HG03469 (cell line): ENCODE measurements at regions not wholly inside any gene's neighbourhood (a gene's known extent, or its start where the extent isn't known, plus 50 kb on each side); places are given as distances from the start of the nearest gene placed in this dataset.

Experiments
- ATAC-seq: cut with Tn5 transposase; IDR thresholded peaks from one replicate; pipeline ENCODE4 v1.9.1; 2021; ENCODE audit warnings: mild to moderate bottlenecking, moderate library complexity, moderate number of reproducible peaks; ENCODE audit not compliant: unreplicated experiment

GRCh38 chr9:26191711-26192110 lies 513.5 kb upstream of the TUSC1 start:
- no peak for ATAC-seq

GRCh38 chr9:26181836-26182235 lies 503.6 kb upstream of the TUSC1 start:
- ATAC-seq = no peak

GRCh38 chr9:26176628-26177027 lies 498.4 kb upstream of the TUSC1 start:
- no peak for ATAC-seq

GRCh38 chr9:26175264-26175663 lies 497.0 kb upstream of the TUSC1 start:
- no peak for ATAC-seq

- ATAC-seq = no peak
Observed at GRCh38 chr9:26172301-26172700, 494.1 kb upstream of the TUSC1 start.

GRCh38 chr9:26171691-26172090 lies 493.4 kb upstream of the TUSC1 start:
- ATAC-seq = no peak

- ATAC-seq = no peak
Observed at GRCh38 chr9:26170190-26170589, 491.9 kb upstream of the TUSC1 start.

- ATAC-seq = no peak
Observed at GRCh38 chr9:26169708-26170107, 491.5 kb upstream of the TUSC1 start.

- ATAC-seq = no peak
Observed at GRCh38 chr9:26166537-26166936, 488.3 kb upstream of the TUSC1 start.

GRCh38 chr9:26165426-26165825 lies 487.2 kb upstream of the TUSC1 start:
- ATAC-seq = no peak

- no peak for ATAC-seq
Observed at GRCh38 chr9:26163931-26164330, 485.7 kb upstream of the TUSC1 start.

GRCh38 chr9:26159575-26160392 lies 481.5 kb upstream of the TUSC1 start:
- no peak for ATAC-seq

- no peak for ATAC-seq
Observed at GRCh38 chr9:26158631-26159150, 480.4 kb upstream of the TUSC1 start.

- no peak for ATAC-seq
Observed at GRCh38 chr9:26157411-26157810, 479.2 kb upstream of the TUSC1 start.

GRCh38 chr9:26152350-26152749 lies 474.1 kb upstream of the TUSC1 start:
- ATAC-seq = no peak

GRCh38 chr9:26148128-26148527 lies 469.9 kb upstream of the TUSC1 start:
- no peak for ATAC-seq

GRCh38 chr9:26145938-26146337 lies 467.7 kb upstream of the TUSC1 start:
- ATAC-seq = no peak

- ATAC-seq = no peak
Observed at GRCh38 chr9:26142631-26143030, 464.4 kb upstream of the TUSC1 start.

- no peak for ATAC-seq
Observed at GRCh38 chr9:26142201-26142600, 464.0 kb upstream of the TUSC1 start.

- no peak for ATAC-seq
Observed at GRCh38 chr9:26133537-26133936, 455.3 kb upstream of the TUSC1 start.

GRCh38 chr9:26132746-26133312 lies 454.6 kb upstream of the TUSC1 start:
- no peak for ATAC-seq

GRCh38 chr9:26131886-26132285 lies 453.6 kb upstream of the TUSC1 start:
- no peak for ATAC-seq
